DOHH2 (cell line): ENCODE measurements at regions not wholly inside any gene's neighbourhood (a gene's known extent, or its start where the extent isn't known, plus 50 kb on each side); places are given as distances from the start of the nearest gene placed in this dataset.

Experiments
- H3F3A ChIP-seq: fragments of 200-600 bp; sonication (generic), shearing (Covaris generic); 2 replicates; pipeline ENCODE4 v1.6.0; 2016; ENCODE audit warnings: antibody characterized with exemption, mild to moderate bottlenecking; ENCODE audit not compliant: control insufficient read depth, insufficient read depth
- H3K27ac ChIP-seq: fragments of 200-600 bp; sonication (generic); 2 replicates; pipeline ENCODE4 v1.5.1; 2014; ENCODE audit warnings: low read depth, mild to moderate bottlenecking, low read length, moderate library complexity
- H3K27me3 ChIP-seq: fragments of 200-600 bp; sonication (generic); 2 replicates; pipeline ENCODE4 v1.6.1; 2014; ENCODE audit warnings: mild to moderate bottlenecking, low read length, mixed read lengths; ENCODE audit not compliant: control insufficient read depth
- H3K36me3 ChIP-seq: fragments of 200-600 bp; sonication (generic); 2 replicates; pipeline ENCODE4 v1.6.1; 2014; ENCODE audit warnings: mild to moderate bottlenecking, low read length, moderate library complexity, mixed read lengths; ENCODE audit not compliant: control insufficient read depth
- H3K4me1 ChIP-seq: fragments of 200-600 bp; sonication (generic); 2 replicates; pipeline ENCODE4 v1.6.1; 2014; ENCODE audit warnings: mild to moderate bottlenecking, low read length, mixed read lengths; ENCODE audit not compliant: control insufficient read depth
- H3K4me2 ChIP-seq: fragments of 200-600 bp; sonication (generic); 2 replicates; pipeline ENCODE4 v1.6.0; 2014; ENCODE audit warnings: mild to moderate bottlenecking, low read length, moderate library complexity
- H3K4me3 ChIP-seq: fragments of 200-600 bp; sonication (generic); 2 replicates; pipeline ENCODE4 v1.5.1; 2014; ENCODE audit warnings: mild to moderate bottlenecking, low read length, mixed read lengths
- H3K79me2 ChIP-seq: fragments of 200-600 bp; sonication (generic); 2 replicates; pipeline ENCODE4 v1.6.1; 2014; ENCODE audit warnings: mild to moderate bottlenecking, low read length, mixed read lengths; ENCODE audit not compliant: control insufficient read depth
- H3K9me2 ChIP-seq: fragments of 200-600 bp; sonication (generic); replicated peaks from 2 replicates; pipeline ENCODE4 v1.6.1; 2014; ENCODE audit warnings: mild to moderate bottlenecking, low read length, mixed read lengths; ENCODE audit not compliant: control insufficient read depth
- H3K9me3 ChIP-seq: fragments of 200-600 bp; sonication (generic); 2 replicates; pipeline ENCODE4 v1.6.1; 2014; ENCODE audit warnings: antibody characterized with exemption, low read length, mixed read lengths; ENCODE audit not compliant: control insufficient read depth, insufficient read depth
- H4K20me1 ChIP-seq: fragments of 200-600 bp; sonication (generic); 2 replicates; pipeline ENCODE4 v1.6.0; 2014; ENCODE audit warnings: low read depth, mild to moderate bottlenecking, antibody characterized with exemption, low read length, moderate library complexity; ENCODE audit not compliant: control insufficient read depth, insufficient read depth
- EZH2phosphoT487 ChIP-seq: fragments of 200-600 bp; sonication (generic); IDR thresholded peaks from 2 replicates; pipeline ENCODE4 v1.6.1; 2017; ENCODE audit warnings: borderline replicate concordance, mild to moderate bottlenecking, antibody characterized with exemption, low read length, moderate library complexity, mixed read lengths
- TF ChIP-seq, protein P1 (sequence below): fragments of 200-600 bp; sonication (generic); IDR thresholded peaks from one replicate; pipeline ENCODE4 v1.5.1; 2014; ENCODE audit warnings: antibody characterized with exemption, mild to moderate bottlenecking, low read depth, low read length; ENCODE audit not compliant: poor library complexity, severe bottlenecking

- no peaks in the 10 kb centered on the region for H3K9me2 ChIP-seq
Measured at GRCh38 chr11:95501761-95502266, 270.8 kb upstream of the SESN3 start.

GRCh38 chr11:95500466-95500865 lies 269.5 kb upstream of the SESN3 start:
- H3K9me2 ChIP-seq, result no peaks in the 10 kb centered on the region
- H3K4me2 ChIP-seq, result no peak overlapping the region
- H3K36me3 ChIP-seq, result no peaks in the 10 kb centered on the region
- H4K20me1 ChIP-seq, result no peaks in the 10 kb centered on the region
- no peak overlapping the region for H3K4me3 ChIP-seq
- no peaks in the 10 kb centered on the region; the same call in 1 of the 2 replicates for H3K4me1 ChIP-seq
- no peak for TF ChIP-seq EZH2phosphoT487
- H3K27ac ChIP-seq, result no peak overlapping the region
- no peaks in the 10 kb centered on the region for H3K9me3 ChIP-seq
- no peaks in the 10 kb centered on the region for H3F3A ChIP-seq
- H3K27me3 ChIP-seq, result no peaks in the 10 kb centered on the region
- no peaks in the 10 kb centered on the region for H3K79me2 ChIP-seq

More at GRCh38 chr11:95501761-95502266, 270.8 kb upstream of the SESN3 start:
- H3K36me3 ChIP-seq, result no peaks in the 10 kb centered on the region
- no peak overlapping the region for H3K4me2 ChIP-seq
- H3K4me3 ChIP-seq, result no peak overlapping the region
- H3K79me2 ChIP-seq, result no peaks in the 10 kb centered on the region
- TF ChIP-seq, protein P1, sequence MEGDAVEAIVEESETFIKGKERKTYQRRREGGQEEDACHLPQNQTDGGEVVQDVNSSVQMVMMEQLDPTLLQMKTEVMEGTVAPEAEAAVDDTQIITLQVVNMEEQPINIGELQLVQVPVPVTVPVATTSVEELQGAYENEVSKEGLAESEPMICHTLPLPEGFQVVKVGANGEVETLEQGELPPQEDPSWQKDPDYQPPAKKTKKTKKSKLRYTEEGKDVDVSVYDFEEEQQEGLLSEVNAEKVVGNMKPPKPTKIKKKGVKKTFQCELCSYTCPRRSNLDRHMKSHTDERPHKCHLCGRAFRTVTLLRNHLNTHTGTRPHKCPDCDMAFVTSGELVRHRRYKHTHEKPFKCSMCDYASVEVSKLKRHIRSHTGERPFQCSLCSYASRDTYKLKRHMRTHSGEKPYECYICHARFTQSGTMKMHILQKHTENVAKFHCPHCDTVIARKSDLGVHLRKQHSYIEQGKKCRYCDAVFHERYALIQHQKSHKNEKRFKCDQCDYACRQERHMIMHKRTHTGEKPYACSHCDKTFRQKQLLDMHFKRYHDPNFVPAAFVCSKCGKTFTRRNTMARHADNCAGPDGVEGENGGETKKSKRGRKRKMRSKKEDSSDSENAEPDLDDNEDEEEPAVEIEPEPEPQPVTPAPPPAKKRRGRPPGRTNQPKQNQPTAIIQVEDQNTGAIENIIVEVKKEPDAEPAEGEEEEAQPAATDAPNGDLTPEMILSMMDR, result no peak
- TF ChIP-seq EZH2phosphoT487, result no peak
- no peaks in the 10 kb centered on the region for H3F3A ChIP-seq
- no peaks in the 10 kb centered on the region for H4K20me1 ChIP-seq
- H3K4me1 ChIP-seq, result no peaks in the 10 kb centered on the region; the same call in 1 of the 2 replicates
- no peak overlapping the region for H3K27ac ChIP-seq
- no peaks in the 10 kb centered on the region for H3K27me3 ChIP-seq
- H3K9me3 ChIP-seq, result no peaks in the 10 kb centered on the region

- Histone ChIP-seq H3K4me2 (no peak overlapping the region), H3K4me1 (no peaks in the 10 kb centered on the region; the same call in 1 of the 2 replicates), H3K9me2 (no peaks in the 10 kb centered on the region), H3K79me2 (no peaks in the 10 kb centered on the region), H3K36me3 (no peaks in the 10 kb centered on the region), H3K4me3 (no peak overlapping the region), H3K27me3 (no peaks in the 10 kb centered on the region), H3F3A (no peaks in the 10 kb centered on the region), H3K27ac (no peak overlapping the region), H3K9me3 (no peaks in the 10 kb centered on the region), H4K20me1 (no peaks in the 10 kb centered on the region)
- no peak for TF ChIP-seq EZH2phosphoT487
- TF ChIP-seq, protein P1, result no peak
Measured at GRCh38 chr11:95499516-95500135, 268.6 kb upstream of the SESN3 start.

DNA sequence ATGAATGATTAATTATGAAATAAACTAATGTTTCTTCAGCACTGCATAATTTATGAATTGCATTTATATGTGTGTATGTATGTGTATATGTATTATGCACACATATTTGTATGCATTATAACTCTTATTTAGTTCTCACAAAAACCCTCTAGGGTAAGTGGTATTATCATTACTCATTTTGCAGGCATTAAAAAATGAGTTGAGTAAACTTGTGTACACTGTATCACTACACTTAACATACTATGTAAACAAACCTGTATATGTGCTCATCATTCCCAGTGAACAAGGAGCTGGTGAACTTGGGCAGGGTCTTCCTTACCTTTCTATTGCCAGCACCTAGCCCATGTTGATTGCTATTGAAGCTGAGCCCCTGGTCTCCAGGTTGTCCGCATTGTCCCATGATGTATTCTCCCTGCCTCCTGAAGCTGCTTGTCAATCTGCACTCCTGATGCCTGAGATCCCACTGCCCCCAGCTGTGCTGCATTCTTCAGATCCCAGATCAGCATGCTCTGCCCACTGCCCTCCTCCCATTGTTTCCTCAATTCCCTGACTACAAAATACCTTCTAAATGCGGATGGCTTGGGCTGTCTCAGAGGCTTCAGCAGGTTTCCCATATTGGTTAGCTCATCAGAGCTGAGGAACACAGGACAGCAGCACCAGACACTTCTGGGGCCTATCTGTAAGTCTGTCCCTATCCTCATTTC lies 267.9 kb upstream of the SESN3 start:
- Histone ChIP-seq H3K27me3 (no peaks in the 10 kb centered on the region), H3K4me1 (no peaks in the 10 kb centered on the region; the same call in 1 of the 2 replicates), H3K36me3 (no peaks in the 10 kb centered on the region), H3K79me2 (no peaks in the 10 kb centered on the region), H3K9me2 (no peaks in the 10 kb centered on the region), H3F3A (no peaks in the 10 kb centered on the region), H3K4me2 (no peak overlapping the region), H4K20me1 (no peaks in the 10 kb centered on the region), H3K27ac (no peak overlapping the region), H3K9me3 (no peaks in the 10 kb centered on the region), H3K4me3 (no peak overlapping the region)
- TF ChIP-seq, protein P1, result no peak
- TF ChIP-seq EZH2phosphoT487, result no peak
